WTC11 (cell line): ENCODE measurements at regions not wholly inside any gene's neighbourhood (a gene's known extent, or its start where the extent isn't known, plus 50 kb on each side); places are given as distances from the start of the nearest gene placed in this dataset.

Source experiments
- ATAC-seq: fragments of 200-7000 bp; cut with Tn5 transposase; 2 replicates; pipeline ENCODE4 v1.10.0; 2021; ENCODE audit warnings: mild to moderate bottlenecking, moderate library complexity
- CTCF ChIA-PET: fragments of 300-600 bp; sonication (Branson Sonifier 250); formaldehyde crosslinking; loops from one replicate; lab custom pipeline; 2021; ENCODE audit warnings: antibody characterized with exemption; lab: Charles Lee
- POLR2A ChIA-PET: fragments of 350-600 bp; sonication (Branson Sonifier 250); formaldehyde crosslinking; loops from one replicate; lab custom pipeline; 2021; ENCODE audit warnings: antibody characterized with exemption; lab: Charles Lee
- DNase-seq: peaks from one replicate; pipeline ENCODE4 v3.0.0; 2021; ENCODE audit warnings: low spot score
- H3K27ac Mint-ChIP-seq: 2 replicates; pipeline ENCODE4 v1.8.0; 2021; ENCODE audit warnings: mixed read lengths
- H3K27me3 Mint-ChIP-seq: 2 replicates; pipeline ENCODE4 v1.8.0; 2021; ENCODE audit warnings: low read depth, mild to moderate bottlenecking, moderate library complexity, mixed read lengths
- H3K36me3 Mint-ChIP-seq: 2 replicates; pipeline ENCODE4 v1.8.0; 2021; ENCODE audit warnings: mixed read lengths
- H3K4me1 Mint-ChIP-seq: 2 replicates; pipeline ENCODE4 v1.8.0; 2022; ENCODE audit warnings: mixed read lengths
- H3K4me3 Mint-ChIP-seq: 2 replicates; pipeline ENCODE4 v1.8.0; 2021; ENCODE audit warnings: mild to moderate bottlenecking, moderate library complexity, mixed read lengths
- H3K9me3 Mint-ChIP-seq: 2 replicates; pipeline ENCODE4 v1.8.0; 2021; ENCODE audit warnings: mixed read lengths
- CREM ChIP-seq: sonication (generic); formaldehyde crosslinking; IDR thresholded peaks from 2 replicates; pipeline ENCODE4 v1.8.1; 2022; ENCODE audit warnings: mild to moderate bottlenecking, missing genetic modification reagents, moderate library complexity
- ELF4 ChIP-seq: sonication (generic); formaldehyde crosslinking; IDR thresholded peaks from 2 replicates; pipeline ENCODE4 v1.8.1; 2022; ENCODE audit warnings: low read depth, mild to moderate bottlenecking, moderate library complexity, missing genetic modification reagents
- ETV6 ChIP-seq: sonication (generic); formaldehyde crosslinking; IDR thresholded peaks from 2 replicates; pipeline ENCODE4 v1.8.1; 2022; ENCODE audit warnings: mild to moderate bottlenecking, missing genetic modification reagents
- JAZF1 ChIP-seq: fragments of 250-450 bp; sonication (Bioruptor Pico); IDR thresholded peaks from 2 replicates; pipeline ENCODE4 v1.9.0; 2021; ENCODE audit warnings: moderate library complexity, mild to moderate bottlenecking, inconsistent platforms
- JUN ChIP-seq: sonication (generic); formaldehyde crosslinking; IDR thresholded peaks from 2 replicates; pipeline ENCODE4 v1.8.0; 2023; ENCODE audit warnings: mild to moderate bottlenecking, missing genetic modification reagents
- MXD4 ChIP-seq: fragments of 250-450 bp; sonication (Bioruptor Pico); IDR thresholded peaks from 2 replicates; pipeline ENCODE4 v1.8.0; 2021; ENCODE audit warnings: mild to moderate bottlenecking, moderate library complexity, borderline replicate concordance
- NFE2L1 ChIP-seq: sonication (generic); formaldehyde crosslinking; IDR thresholded peaks from 2 replicates; pipeline ENCODE4 v1.8.1; 2023; ENCODE audit warnings: missing genetic modification reagents
- NR3C1 ChIP-seq: sonication (generic); formaldehyde crosslinking; conservative IDR thresholded peaks from 2 replicates; pipeline ENCODE4 v1.8.1; 2023; ENCODE audit warnings: low read depth, mild to moderate bottlenecking, missing genetic modification reagents
- RELA ChIP-seq: sonication (generic); formaldehyde crosslinking; IDR thresholded peaks from 2 replicates; pipeline ENCODE4 v1.8.1; 2022; ENCODE audit warnings: missing genetic modification reagents, mild to moderate bottlenecking, borderline replicate concordance
- TP53 ChIP-seq: sonication (generic); formaldehyde crosslinking; IDR thresholded peaks from 2 replicates; pipeline ENCODE4 v1.8.1; 2023; ENCODE audit warnings: mild to moderate bottlenecking, missing genetic modification reagents
- ZNF219 ChIP-seq: sonication (generic); formaldehyde crosslinking; IDR thresholded peaks from 2 replicates; pipeline ENCODE4 v1.8.0; 2023; ENCODE audit warnings: missing genetic modification reagents, mild to moderate bottlenecking, borderline replicate concordance
- ZNF416 ChIP-seq: fragments of 250-450 bp; sonication (Bioruptor Pico); IDR thresholded peaks from 2 replicates; pipeline ENCODE4 v1.9.0; 2021; ENCODE audit warnings: mild to moderate bottlenecking, inconsistent platforms
- TF ChIP-seq, protein P1 (sequence below): sonication (generic); formaldehyde crosslinking; IDR thresholded peaks from 2 replicates; pipeline ENCODE4 v1.8.0; 2023; ENCODE audit warnings: missing genetic modification reagents, mild to moderate bottlenecking, borderline replicate concordance
- TF ChIP-seq, protein P2 (sequence below): sonication (generic); formaldehyde crosslinking; IDR thresholded peaks from 2 replicates; pipeline ENCODE4 v1.8.1; 2022; ENCODE audit warnings: mild to moderate bottlenecking, missing genetic modification reagents, moderate library complexity, borderline replicate concordance
- TF ChIP-seq, protein P3 (sequence below): sonication (generic); formaldehyde crosslinking; IDR thresholded peaks from 2 replicates; pipeline ENCODE4 v1.8.1; 2023; ENCODE audit warnings: mild to moderate bottlenecking, moderate library complexity, missing genetic modification reagents
- TF ChIP-seq, protein P4 (sequence below): sonication (generic); formaldehyde crosslinking; conservative IDR thresholded peaks from 2 replicates; pipeline ENCODE4 v1.8.1; 2022; ENCODE audit warnings: mild to moderate bottlenecking, missing genetic modification reagents
- TF ChIP-seq, protein P5 (sequence below): sonication (generic); formaldehyde crosslinking; IDR thresholded peaks from 2 replicates; pipeline ENCODE4 v1.8.0; 2022; ENCODE audit warnings: mild to moderate bottlenecking, missing genetic modification reagents
- TF ChIP-seq, protein P6 (sequence below): fragments of 250-450 bp; sonication (Bioruptor Pico); IDR thresholded peaks from 2 replicates; pipeline ENCODE4 v1.9.0; 2021; ENCODE audit warnings: mild to moderate bottlenecking

DNA sequence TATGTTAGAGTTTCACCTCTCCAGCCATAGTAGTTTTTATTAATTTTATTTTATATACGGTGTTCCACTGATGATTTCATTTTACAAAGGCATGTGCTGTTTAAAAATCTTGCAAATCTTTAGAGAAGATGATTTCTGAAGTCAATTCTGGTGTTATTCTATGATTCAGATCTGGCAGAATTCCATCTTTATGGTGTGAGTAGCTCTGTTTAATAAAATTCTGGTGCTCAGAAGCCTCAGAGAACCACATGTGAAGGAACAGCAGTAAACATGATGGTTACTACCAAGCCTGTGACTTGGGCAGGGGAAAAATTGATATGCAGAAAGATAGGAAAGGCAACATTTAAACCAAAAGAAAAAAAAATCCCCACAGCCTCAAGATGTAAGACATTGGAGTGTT lies 299.7 kb downstream of the NPR3 start (continued):
- TF ChIP-seq, protein P1, sequence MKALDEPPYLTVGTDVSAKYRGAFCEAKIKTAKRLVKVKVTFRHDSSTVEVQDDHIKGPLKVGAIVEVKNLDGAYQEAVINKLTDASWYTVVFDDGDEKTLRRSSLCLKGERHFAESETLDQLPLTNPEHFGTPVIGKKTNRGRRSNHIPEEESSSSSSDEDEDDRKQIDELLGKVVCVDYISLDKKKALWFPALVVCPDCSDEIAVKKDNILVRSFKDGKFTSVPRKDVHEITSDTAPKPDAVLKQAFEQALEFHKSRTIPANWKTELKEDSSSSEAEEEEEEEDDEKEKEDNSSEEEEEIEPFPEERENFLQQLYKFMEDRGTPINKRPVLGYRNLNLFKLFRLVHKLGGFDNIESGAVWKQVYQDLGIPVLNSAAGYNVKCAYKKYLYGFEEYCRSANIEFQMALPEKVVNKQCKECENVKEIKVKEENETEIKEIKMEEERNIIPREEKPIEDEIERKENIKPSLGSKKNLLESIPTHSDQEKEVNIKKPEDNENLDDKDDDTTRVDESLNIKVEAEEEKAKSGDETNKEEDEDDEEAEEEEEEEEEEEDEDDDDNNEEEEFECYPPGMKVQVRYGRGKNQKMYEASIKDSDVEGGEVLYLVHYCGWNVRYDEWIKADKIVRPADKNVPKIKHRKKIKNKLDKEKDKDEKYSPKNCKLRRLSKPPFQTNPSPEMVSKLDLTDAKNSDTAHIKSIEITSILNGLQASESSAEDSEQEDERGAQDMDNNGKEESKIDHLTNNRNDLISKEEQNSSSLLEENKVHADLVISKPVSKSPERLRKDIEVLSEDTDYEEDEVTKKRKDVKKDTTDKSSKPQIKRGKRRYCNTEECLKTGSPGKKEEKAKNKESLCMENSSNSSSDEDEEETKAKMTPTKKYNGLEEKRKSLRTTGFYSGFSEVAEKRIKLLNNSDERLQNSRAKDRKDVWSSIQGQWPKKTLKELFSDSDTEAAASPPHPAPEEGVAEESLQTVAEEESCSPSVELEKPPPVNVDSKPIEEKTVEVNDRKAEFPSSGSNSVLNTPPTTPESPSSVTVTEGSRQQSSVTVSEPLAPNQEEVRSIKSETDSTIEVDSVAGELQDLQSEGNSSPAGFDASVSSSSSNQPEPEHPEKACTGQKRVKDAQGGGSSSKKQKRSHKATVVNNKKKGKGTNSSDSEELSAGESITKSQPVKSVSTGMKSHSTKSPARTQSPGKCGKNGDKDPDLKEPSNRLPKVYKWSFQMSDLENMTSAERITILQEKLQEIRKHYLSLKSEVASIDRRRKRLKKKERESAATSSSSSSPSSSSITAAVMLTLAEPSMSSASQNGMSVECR (CRISPR knock-in tag): no peak
- TF ChIP-seq JAZF1 (CRISPR knock-in tag): no peak
- TF ChIP-seq ZNF416 (CRISPR knock-in tag): no peak
- no peak for TF ChIP-seq RELA (CRISPR knock-in tag)
- no peak for TF ChIP-seq ETV6
- TF ChIP-seq ELF4 (CRISPR knock-in tag): no peak
- TF ChIP-seq, all 79 proteins: peak for 0

DNA sequence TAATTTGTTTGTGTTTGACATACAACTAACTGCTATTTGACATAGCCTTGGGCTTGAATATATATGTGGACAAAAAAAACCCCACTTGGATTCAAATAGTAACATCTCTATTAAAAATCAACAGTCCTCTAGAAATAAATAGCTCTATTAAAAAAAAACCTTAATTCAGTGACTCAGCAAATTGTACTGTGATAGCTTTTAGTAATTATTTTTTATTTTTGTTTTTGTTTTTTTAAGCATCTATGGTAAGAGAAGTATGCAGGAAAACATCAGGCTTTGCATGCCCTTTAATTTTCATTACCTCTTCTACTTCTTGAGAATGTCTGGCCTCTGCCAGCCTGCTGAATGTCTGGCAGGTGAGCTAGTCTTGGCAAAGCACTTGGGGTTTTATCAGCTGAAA lies 300.7 kb downstream of the NPR3 start:
- Mint-ChIP-seq H3K27ac (no peak overlapping the region), H3K27me3 (no peaks in the 10 kb centered on the region; the same call in 1 of the 2 replicates), H3K4me1 (peaks cover 10% of the 10 kb centered on the region), H3K36me3 (peaks cover 13% of the 10 kb centered on the region), H3K9me3 (peaks cover 35% of the 10 kb centered on the region), H3K4me3 (no peak overlapping the region)
- ATAC-seq (no peak), DNase-seq (no peak)
- TF ChIP-seq ZNF219 (CRISPR knock-in tag): no peak
- TF ChIP-seq, protein P2, sequence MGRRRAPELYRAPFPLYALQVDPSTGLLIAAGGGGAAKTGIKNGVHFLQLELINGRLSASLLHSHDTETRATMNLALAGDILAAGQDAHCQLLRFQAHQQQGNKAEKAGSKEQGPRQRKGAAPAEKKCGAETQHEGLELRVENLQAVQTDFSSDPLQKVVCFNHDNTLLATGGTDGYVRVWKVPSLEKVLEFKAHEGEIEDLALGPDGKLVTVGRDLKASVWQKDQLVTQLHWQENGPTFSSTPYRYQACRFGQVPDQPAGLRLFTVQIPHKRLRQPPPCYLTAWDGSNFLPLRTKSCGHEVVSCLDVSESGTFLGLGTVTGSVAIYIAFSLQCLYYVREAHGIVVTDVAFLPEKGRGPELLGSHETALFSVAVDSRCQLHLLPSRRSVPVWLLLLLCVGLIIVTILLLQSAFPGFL (CRISPR knock-in tag): no peak
- no peak for TF ChIP-seq NR3C1 (CRISPR knock-in tag)
- TF ChIP-seq NFE2L1: no peak
- TF ChIP-seq, protein P3, sequence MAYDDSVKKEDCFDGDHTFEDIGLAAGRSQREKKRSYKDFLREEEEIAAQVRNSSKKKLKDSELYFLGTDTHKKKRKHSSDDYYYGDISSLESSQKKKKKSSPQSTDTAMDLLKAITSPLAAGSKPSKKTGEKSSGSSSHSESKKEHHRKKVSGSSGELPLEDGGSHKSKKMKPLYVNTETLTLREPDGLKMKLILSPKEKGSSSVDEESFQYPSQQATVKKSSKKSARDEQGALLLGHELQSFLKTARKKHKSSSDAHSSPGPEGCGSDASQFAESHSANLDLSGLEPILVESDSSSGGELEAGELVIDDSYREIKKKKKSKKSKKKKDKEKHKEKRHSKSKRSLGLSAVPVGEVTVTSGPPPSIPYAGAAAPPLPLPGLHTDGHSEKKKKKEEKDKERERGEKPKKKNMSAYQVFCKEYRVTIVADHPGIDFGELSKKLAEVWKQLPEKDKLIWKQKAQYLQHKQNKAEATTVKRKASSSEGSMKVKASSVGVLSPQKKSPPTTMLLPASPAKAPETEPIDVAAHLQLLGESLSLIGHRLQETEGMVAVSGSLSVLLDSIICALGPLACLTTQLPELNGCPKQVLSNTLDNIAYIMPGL (CRISPR knock-in tag): no peak
- TF ChIP-seq CREM (CRISPR knock-in tag): no peak
- TF ChIP-seq MXD4 (CRISPR knock-in tag): no peak
- TF ChIP-seq, protein P4, sequence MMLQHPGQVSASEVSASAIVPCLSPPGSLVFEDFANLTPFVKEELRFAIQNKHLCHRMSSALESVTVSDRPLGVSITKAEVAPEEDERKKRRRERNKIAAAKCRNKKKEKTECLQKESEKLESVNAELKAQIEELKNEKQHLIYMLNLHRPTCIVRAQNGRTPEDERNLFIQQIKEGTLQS (CRISPR knock-in tag): no peak
- no peak for TF ChIP-seq TP53 (CRISPR knock-in tag)
- TF ChIP-seq, protein P5, sequence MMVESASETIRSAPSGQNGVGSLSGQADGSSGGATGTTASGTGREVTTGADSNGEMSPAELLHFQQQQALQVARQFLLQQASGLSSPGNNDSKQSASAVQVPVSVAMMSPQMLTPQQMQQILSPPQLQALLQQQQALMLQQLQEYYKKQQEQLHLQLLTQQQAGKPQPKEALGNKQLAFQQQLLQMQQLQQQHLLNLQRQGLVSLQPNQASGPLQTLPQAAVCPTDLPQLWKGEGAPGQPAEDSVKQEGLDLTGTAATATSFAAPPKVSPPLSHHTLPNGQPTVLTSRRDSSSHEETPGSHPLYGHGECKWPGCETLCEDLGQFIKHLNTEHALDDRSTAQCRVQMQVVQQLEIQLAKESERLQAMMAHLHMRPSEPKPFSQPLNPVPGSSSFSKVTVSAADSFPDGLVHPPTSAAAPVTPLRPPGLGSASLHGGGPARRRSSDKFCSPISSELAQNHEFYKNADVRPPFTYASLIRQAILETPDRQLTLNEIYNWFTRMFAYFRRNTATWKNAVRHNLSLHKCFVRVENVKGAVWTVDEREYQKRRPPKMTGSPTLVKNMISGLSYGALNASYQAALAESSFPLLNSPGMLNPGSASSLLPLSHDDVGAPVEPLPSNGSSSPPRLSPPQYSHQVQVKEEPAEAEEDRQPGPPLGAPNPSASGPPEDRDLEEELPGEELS (CRISPR knock-in tag): no peak
- TF ChIP-seq, protein P6, sequence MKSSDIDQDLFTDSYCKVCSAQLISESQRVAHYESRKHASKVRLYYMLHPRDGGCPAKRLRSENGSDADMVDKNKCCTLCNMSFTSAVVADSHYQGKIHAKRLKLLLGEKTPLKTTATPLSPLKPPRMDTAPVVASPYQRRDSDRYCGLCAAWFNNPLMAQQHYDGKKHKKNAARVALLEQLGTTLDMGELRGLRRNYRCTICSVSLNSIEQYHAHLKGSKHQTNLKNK (CRISPR knock-in tag): no peak
- no peak for TF ChIP-seq JUN (CRISPR knock-in tag)
- ChIA-PET POLR2A (no interaction called here), CTCF (no interaction called here)
